ENCODE measurements at regions not wholly inside any gene's neighbourhood (a gene's known extent, or its start where the extent isn't known, plus 50 kb on each side); places are given as distances from the start of the nearest gene placed in this dataset.
A peak's percentile ranks its signal among the peaks of the same experiment; 100 is the strongest.

- DNase-seq = peak; percentile 38
Measured at GRCh38 chr11:70751142-70751734, 352.9 kb downstream of the CTTN start.

- peak; percentile 77 for DNase-seq
Measured at GRCh38 chr11:70755410-70756158, 357.3 kb downstream of the CTTN start.

GRCh38 chr11:70756341-70756740 lies 358.0 kb downstream of the CTTN start:
- DNase-seq = no peak

- DNase-seq = no peak
Measured at GRCh38 chr11:70756756-70757155, 358.4 kb downstream of the CTTN start.

- no peak for DNase-seq
Measured at GRCh38 chr11:70757241-70757640, 358.9 kb downstream of the CTTN start.

GRCh38 chr11:70758206-70758605 lies 359.9 kb downstream of the CTTN start:
- DNase-seq = no peak

GRCh38 chr11:70759846-70760245 lies 361.5 kb downstream of the CTTN start:
- no peak for DNase-seq

GRCh38 chr11:70760416-70761020 lies 362.2 kb downstream of the CTTN start:
- no peak for DNase-seq

- no peak for DNase-seq
Measured at GRCh38 chr11:70761094-70761907, 363.0 kb downstream of the CTTN start.

- no peak for DNase-seq
Measured at GRCh38 chr11:70761908-70762337, 363.6 kb downstream of the CTTN start.

GRCh38 chr11:70762810-70763209 lies 364.5 kb downstream of the CTTN start:
- DNase-seq = no peak

- DNase-seq = no peak
Measured at GRCh38 chr11:70763606-70764005, 365.3 kb downstream of the CTTN start.

GRCh38 chr11:70764356-70764905 lies 366.1 kb downstream of the CTTN start:
- no peak for DNase-seq

GRCh38 chr11:70766901-70767300 lies 368.6 kb downstream of the CTTN start:
- no peak for DNase-seq

GRCh38 chr11:70768346-70769095 lies 370.2 kb downstream of the CTTN start:
- no peak for DNase-seq

GRCh38 chr11:70769106-70769505 lies 370.8 kb downstream of the CTTN start:
- DNase-seq = no peak

GRCh38 chr11:70769521-70769920 lies 371.2 kb downstream of the CTTN start:
- DNase-seq = no peak

- no peak for DNase-seq
Measured at GRCh38 chr11:70771099-70771885, 373.0 kb downstream of the CTTN start.

GRCh38 chr11:70772950-70773349 lies 374.6 kb downstream of the CTTN start:
- no peak for DNase-seq

- no peak for DNase-seq
Measured at GRCh38 chr11:70775386-70776075, 377.2 kb downstream of the CTTN start.

Data from NCI-H1092 treated with DMSO at 0.1 percent for 48 hours (cell line).